HEK293 (cell line): ENCODE measurements at regions not wholly inside any gene's neighbourhood (a gene's known extent, or its start where the extent isn't known, plus 50 kb on each side); places are given as distances from the start of the nearest gene placed in this dataset.

Source experiments
- CTCF ChIA-PET: fragments of 350-600 bp; formaldehyde crosslinking; extraction: SDS; loops from one replicate; lab custom pipeline; 2021; ENCODE audit warnings: antibody characterized with exemption; lab: Yijun Ruan, JAX
- POLR2A ChIA-PET: fragments of 300-600 bp; formaldehyde crosslinking; extraction: SDS; loops from one replicate; lab custom pipeline; 2020; ENCODE audit warnings: antibody characterized with exemption, inconsistent platforms; lab: Yijun Ruan, JAX
- H3K27ac ChIP-seq: fragments of 200-500 bp; sonication (Bioruptor generic); 2 replicates; pipeline ENCODE4 v1.5.1; 2014; ENCODE audit warnings: low read depth, low read length, control low read depth, inconsistent platforms; ENCODE audit errors: extremely low read depth
- H3K36me3 ChIP-seq, 2 experiments: fragments of 200-500 bp in 1 of 2; sonication (Bioruptor generic) in 1 of 2; 1 replicate in 1 of 2; 2 replicates in 1 of 2; pipeline ENCODE4 v1.5.1; 2014 to 2017; ENCODE audit warnings: inconsistent platforms in 2 of 2, low read length in 2 of 2; ENCODE audit not compliant: control insufficient read depth in 2 of 2, insufficient read depth in 1 of 2
- H3K4me1 ChIP-seq: fragments of 200-500 bp; sonication (Bioruptor generic); 2 replicates; pipeline ENCODE4 v1.5.1; 2014; ENCODE audit warnings: mild to moderate bottlenecking, low read length, inconsistent platforms; ENCODE audit not compliant: control insufficient read depth, insufficient read depth
- H3K4me3 ChIP-seq: 2 replicates; pipeline ENCODE4 v1.5.1; 2011; ENCODE audit warnings: low read depth, mild to moderate bottlenecking, control low read depth, low read length, moderate library complexity
- H3K9me3 ChIP-seq: fragments of 200-500 bp; sonication (Bioruptor generic); 2 replicates; pipeline ENCODE4 v1.5.1; 2014; ENCODE audit warnings: low read depth, low read length, inconsistent platforms; ENCODE audit not compliant: control insufficient read depth, insufficient read depth
- HOXC10 ChIP-seq: sonication (generic); formaldehyde crosslinking; IDR thresholded peaks from 2 replicates; pipeline ENCODE4 v1.8.1; 2023; ENCODE audit warnings: mild to moderate bottlenecking, missing genetic modification reagents
- ZIC2 ChIP-seq: fragments of 450-650 bp; formaldehyde crosslinking; IDR thresholded peaks from 2 replicates; pipeline ENCODE4 v1.5.1; 2016; ENCODE audit warnings: missing biosample characterization, missing genetic modification characterization
- ZNF2 ChIP-seq: fragments of 450-650 bp; formaldehyde crosslinking; IDR thresholded peaks from 2 replicates; pipeline ENCODE4 v1.5.1; 2016; ENCODE audit warnings: missing biosample characterization, missing genetic modification characterization
- ZNF274 ChIP-seq, 2 experiments: fragments of 200-500 bp in 1 of 2; fragments of 450-650 bp in 1 of 2; sonication (Bioruptor generic) in 1 of 2; formaldehyde crosslinking in 1 of 2; IDR thresholded peaks; 2 replicates each; pipeline versions ENCODE4 v1.5.1 to v1.6.1; 2014 to 2016; ENCODE audit warnings: borderline replicate concordance in 1 of 2, inconsistent platforms in 1 of 2, low read length in 1 of 2, missing biosample characterization in 1 of 2, missing genetic modification characterization in 1 of 2
- ZNF354C ChIP-seq: fragments of 450-650 bp; formaldehyde crosslinking; IDR thresholded peaks from 2 replicates; pipeline ENCODE4 v1.5.1; 2016; ENCODE audit warnings: missing biosample characterization, missing genetic modification characterization, low read depth, borderline replicate concordance
- ZNF473 ChIP-seq: fragments of 450-650 bp; formaldehyde crosslinking; IDR thresholded peaks from 2 replicates; pipeline ENCODE4 v1.5.1; 2017; ENCODE audit warnings: missing biosample characterization, missing genetic modification characterization
- ZNF548 ChIP-seq: fragments of 450-650 bp; formaldehyde crosslinking; IDR thresholded peaks from 2 replicates; pipeline ENCODE4 v1.5.1; 2016; ENCODE audit warnings: missing biosample characterization, missing genetic modification characterization
- ZNF623 ChIP-seq: fragments of 450-650 bp; formaldehyde crosslinking; IDR thresholded peaks from 2 replicates; pipeline ENCODE4 v1.5.1; 2016; ENCODE audit warnings: missing biosample characterization, missing genetic modification characterization
- ZNF629 ChIP-seq: fragments of 450-650 bp; formaldehyde crosslinking; IDR thresholded peaks from 2 replicates; pipeline ENCODE4 v1.5.1; 2017; ENCODE audit warnings: missing biosample characterization, missing genetic modification characterization
- ZNF776 ChIP-seq: fragments of 450-650 bp; formaldehyde crosslinking; IDR thresholded peaks from 2 replicates; pipeline ENCODE4 v1.5.0; 2017; ENCODE audit warnings: missing biosample characterization, missing genetic modification characterization, borderline replicate concordance
- ZNF777 ChIP-seq: fragments of 450-650 bp; formaldehyde crosslinking; IDR thresholded peaks from 2 replicates; pipeline ENCODE4 v1.5.1; 2017; ENCODE audit warnings: missing biosample characterization, missing genetic modification characterization, borderline replicate concordance
- ZSCAN30 ChIP-seq: fragments of 450-650 bp; IDR thresholded peaks from 2 replicates; pipeline ENCODE4 v1.5.1; 2018; ENCODE audit warnings: missing biosample characterization, mild to moderate bottlenecking, missing genetic modification characterization, moderate library complexity
- TF ChIP-seq, protein P1 (sequence below): fragments of 450-650 bp; formaldehyde crosslinking; IDR thresholded peaks from 2 replicates; pipeline ENCODE4 v1.5.1; 2017; ENCODE audit warnings: missing biosample characterization, missing genetic modification characterization
- TF ChIP-seq, protein P2 (sequence below): fragments of 450-650 bp; formaldehyde crosslinking; IDR thresholded peaks from 2 replicates; pipeline ENCODE4 v1.5.1; 2016; ENCODE audit warnings: missing biosample characterization, missing genetic modification characterization
- TF ChIP-seq, protein P3 (sequence below): fragments of 450-650 bp; formaldehyde crosslinking; IDR thresholded peaks from 2 replicates; pipeline ENCODE4 v1.5.1; 2016; ENCODE audit warnings: missing biosample characterization, missing genetic modification characterization
- TF ChIP-seq, protein P4 (sequence below): fragments of 450-650 bp; formaldehyde crosslinking; IDR thresholded peaks from 2 replicates; pipeline ENCODE4 v1.5.1; 2016; ENCODE audit warnings: missing biosample characterization, missing genetic modification characterization

- H3K4me3 ChIP-seq = no peak overlapping the region
- no peaks in the 10 kb centered on the region for H3K9me3 ChIP-seq
- no peaks in the 10 kb centered on the region for H3K36me3 ChIP-seq
- no peaks in the 10 kb centered on the region for H3K4me1 ChIP-seq
- CTCF ChIA-PET = no interaction called here
- POLR2A ChIA-PET = no interaction called here
- no peak overlapping the region for H3K27ac ChIP-seq
- TF ChIP-seq ZNF623 (tag by site-specific recombination) = no peak
- TF ChIP-seq, protein P1, sequence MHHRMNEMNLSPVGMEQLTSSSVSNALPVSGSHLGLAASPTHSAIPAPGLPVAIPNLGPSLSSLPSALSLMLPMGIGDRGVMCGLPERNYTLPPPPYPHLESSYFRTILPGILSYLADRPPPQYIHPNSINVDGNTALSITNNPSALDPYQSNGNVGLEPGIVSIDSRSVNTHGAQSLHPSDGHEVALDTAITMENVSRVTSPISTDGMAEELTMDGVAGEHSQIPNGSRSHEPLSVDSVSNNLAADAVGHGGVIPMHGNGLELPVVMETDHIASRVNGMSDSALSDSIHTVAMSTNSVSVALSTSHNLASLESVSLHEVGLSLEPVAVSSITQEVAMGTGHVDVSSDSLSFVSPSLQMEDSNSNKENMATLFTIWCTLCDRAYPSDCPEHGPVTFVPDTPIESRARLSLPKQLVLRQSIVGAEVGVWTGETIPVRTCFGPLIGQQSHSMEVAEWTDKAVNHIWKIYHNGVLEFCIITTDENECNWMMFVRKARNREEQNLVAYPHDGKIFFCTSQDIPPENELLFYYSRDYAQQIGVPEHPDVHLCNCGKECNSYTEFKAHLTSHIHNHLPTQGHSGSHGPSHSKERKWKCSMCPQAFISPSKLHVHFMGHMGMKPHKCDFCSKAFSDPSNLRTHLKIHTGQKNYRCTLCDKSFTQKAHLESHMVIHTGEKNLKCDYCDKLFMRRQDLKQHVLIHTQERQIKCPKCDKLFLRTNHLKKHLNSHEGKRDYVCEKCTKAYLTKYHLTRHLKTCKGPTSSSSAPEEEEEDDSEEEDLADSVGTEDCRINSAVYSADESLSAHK (tag by site-specific recombination) = no peak
- TF ChIP-seq, protein P2, sequence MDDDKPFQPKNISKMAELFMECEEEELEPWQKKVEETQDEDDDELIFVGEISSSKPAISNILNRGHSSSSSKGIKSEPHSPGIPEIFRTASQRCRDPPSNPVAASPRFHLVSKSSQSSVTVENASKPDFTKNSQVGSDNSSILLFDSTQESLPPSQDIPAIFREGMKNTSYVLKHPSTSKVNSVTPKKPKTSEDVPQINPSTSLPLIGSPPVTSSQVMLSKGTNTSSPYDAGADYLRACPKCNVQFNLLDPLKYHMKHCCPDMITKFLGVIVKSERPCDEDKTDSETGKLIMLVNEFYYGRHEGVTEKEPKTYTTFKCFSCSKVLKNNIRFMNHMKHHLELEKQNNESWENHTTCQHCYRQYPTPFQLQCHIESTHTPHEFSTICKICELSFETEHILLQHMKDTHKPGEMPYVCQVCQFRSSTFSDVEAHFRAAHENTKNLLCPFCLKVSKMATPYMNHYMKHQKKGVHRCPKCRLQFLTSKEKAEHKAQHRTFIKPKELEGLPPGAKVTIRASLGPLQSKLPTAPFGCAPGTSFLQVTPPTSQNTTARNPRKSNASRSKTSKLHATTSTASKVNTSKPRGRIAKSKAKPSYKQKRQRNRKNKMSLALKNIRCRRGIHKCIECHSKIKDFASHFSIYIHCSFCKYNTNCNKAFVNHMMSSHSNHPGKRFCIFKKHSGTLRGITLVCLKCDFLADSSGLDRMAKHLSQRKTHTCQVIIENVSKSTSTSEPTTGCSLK (tag by site-specific recombination) = no peak
- no peak for TF ChIP-seq ZNF629
- no peak for TF ChIP-seq ZNF473 (tag by site-specific recombination)
- no peak for TF ChIP-seq ZSCAN30 (tag by site-specific recombination)
- TF ChIP-seq ZNF548 (tag by site-specific recombination) = no peak
Observed at GRCh38 chr16:60031740-60032139, 1297.6 kb upstream of the GOT2 start.

DNA sequence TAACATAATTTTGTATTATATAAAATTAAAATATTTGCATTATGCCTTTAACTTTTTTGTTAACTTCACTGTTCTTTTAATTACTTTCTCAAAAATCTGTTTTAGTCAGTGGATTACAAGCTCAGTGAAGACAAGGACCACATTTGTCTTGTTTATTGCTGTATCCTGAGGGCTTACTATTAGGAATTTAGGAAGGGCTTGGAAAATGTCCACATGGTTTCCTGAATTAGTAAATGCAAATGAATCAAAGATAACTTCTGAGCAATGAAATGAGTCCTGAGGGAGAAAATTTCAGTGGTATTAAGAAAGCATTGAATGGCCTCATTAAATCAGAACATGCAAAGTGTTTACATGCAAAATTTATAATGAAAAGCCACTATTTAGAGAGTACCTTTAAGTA, 1293.2 kb upstream of the GOT2 start:
- H3K36me3 ChIP-seq = no peaks in the 10 kb centered on the region
- no peaks in the 10 kb centered on the region for H3K4me1 ChIP-seq
- CTCF ChIA-PET = no interaction called here
- TF ChIP-seq ZNF354C (tag by site-specific recombination) = no peak
- TF ChIP-seq ZNF2 = no peak
- TF ChIP-seq, protein P3, sequence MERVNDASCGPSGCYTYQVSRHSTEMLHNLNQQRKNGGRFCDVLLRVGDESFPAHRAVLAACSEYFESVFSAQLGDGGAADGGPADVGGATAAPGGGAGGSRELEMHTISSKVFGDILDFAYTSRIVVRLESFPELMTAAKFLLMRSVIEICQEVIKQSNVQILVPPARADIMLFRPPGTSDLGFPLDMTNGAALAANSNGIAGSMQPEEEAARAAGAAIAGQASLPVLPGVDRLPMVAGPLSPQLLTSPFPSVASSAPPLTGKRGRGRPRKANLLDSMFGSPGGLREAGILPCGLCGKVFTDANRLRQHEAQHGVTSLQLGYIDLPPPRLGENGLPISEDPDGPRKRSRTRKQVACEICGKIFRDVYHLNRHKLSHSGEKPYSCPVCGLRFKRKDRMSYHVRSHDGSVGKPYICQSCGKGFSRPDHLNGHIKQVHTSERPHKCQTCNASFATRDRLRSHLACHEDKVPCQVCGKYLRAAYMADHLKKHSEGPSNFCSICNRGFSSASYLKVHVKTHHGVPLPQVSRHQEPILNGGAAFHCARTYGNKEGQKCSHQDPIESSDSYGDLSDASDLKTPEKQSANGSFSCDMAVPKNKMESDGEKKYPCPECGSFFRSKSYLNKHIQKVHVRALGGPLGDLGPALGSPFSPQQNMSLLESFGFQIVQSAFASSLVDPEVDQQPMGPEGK (tag by site-specific recombination) = no peak
- TF ChIP-seq ZNF548 (tag by site-specific recombination) = no peak
- TF ChIP-seq, protein P4, sequence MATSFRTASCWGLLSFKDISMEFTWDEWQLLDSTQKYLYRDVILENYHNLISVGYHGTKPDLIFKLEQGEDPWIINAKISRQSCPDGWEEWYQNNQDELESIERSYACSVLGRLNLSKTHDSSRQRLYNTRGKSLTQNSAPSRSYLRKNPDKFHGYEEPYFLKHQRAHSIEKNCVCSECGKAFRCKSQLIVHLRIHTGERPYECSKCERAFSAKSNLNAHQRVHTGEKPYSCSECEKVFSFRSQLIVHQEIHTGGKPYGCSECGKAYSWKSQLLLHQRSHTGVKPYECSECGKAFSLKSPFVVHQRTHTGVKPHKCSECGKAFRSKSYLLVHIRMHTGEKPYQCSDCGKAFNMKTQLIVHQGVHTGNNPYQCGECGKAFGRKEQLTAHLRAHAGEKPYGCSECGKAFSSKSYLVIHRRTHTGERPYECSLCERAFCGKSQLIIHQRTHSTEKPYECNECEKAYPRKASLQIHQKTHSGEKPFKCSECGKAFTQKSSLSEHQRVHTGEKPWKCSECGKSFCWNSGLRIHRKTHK (tag by site-specific recombination) = no peak
- no peak for TF ChIP-seq ZNF776
- TF ChIP-seq ZIC2 (tag by site-specific recombination) = no peak
- no peak for TF ChIP-seq ZNF777 (tag by site-specific recombination)
- TF ChIP-seq HOXC10 = no peak
- no peak for TF ChIP-seq ZNF274 (IDR thresholded peaks at IDR 0.05; ENCODE audit: low read length)
- TF ChIP-seq ZNF274 (tag by site-specific recombination; IDR thresholded peaks at IDR 0.05; ENCODE audit: borderline replicate concordance) = no peak
- no peak overlapping the region for H3K27ac ChIP-seq
- no peaks in the 10 kb centered on the region for H3K9me3 ChIP-seq
- H3K4me3 ChIP-seq = no peak overlapping the region
- POLR2A ChIA-PET = no interaction called here
